HG02798 (cell line): ENCODE measurements at regions not wholly inside any gene's neighbourhood (a gene's known extent, or its start where the extent isn't known, plus 50 kb on each side); places are given as distances from the start of the nearest gene placed in this dataset.
"Not testable (repeated sequence)": the region's sequence is repeated elsewhere in the genome, so short reads cannot be mapped to it uniquely, and the experiment has no call there.

ENCODE experiments used
- ATAC-seq: cut with Tn5 transposase; IDR thresholded peaks from one replicate; pipeline ENCODE4 v1.9.1; 2021; ENCODE audit warnings: mild to moderate bottlenecking; ENCODE audit not compliant: unreplicated experiment, poor library complexity

DNA sequence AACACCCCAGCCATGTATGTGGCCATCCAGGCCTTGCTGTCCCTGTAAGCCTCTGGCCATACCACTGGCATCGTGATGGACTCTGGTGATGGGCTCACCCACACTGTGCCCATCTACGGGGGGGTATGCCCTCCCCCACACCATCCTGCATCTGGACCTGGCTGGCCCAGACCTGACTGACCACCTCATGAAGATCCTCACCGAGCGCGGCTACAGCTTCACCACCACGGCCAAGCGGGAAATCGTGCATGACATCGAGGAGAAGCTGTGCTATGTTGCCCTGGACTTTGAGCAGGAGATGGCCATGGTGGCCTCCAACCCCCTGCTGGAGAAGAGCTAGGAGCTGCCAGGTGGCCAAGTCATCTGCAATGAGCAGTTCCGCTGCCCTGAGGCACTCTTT is 80.4 kb upstream of the ZCCHC2 start:
- no peak for ATAC-seq

DNA sequence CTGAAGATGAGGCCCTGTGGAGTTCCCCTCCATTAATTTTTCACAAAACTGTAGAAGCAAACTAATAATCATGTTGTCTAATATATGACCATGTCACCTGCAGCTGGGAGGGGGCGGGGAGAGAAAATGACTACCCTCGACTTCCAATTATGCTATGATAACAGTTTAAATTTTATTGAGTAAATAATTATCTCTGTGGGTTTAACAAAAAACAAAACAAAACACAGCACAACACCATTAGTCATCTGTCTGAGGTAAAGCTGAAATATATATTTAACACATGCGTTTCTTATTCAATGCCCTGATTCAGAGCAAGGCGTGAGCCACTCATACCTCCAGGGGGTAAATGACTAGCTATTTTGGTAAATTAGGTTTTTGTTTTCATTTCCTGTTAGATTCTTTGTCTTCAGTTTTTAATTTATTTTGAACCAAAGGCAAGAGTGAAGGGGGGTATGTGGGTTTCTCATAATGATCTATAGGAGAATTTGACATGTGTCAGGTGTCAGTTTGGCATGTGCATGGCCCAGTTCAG is 77.4 kb upstream of the ZCCHC2 start:
- ATAC-seq = peak; percentile 61

DNA sequence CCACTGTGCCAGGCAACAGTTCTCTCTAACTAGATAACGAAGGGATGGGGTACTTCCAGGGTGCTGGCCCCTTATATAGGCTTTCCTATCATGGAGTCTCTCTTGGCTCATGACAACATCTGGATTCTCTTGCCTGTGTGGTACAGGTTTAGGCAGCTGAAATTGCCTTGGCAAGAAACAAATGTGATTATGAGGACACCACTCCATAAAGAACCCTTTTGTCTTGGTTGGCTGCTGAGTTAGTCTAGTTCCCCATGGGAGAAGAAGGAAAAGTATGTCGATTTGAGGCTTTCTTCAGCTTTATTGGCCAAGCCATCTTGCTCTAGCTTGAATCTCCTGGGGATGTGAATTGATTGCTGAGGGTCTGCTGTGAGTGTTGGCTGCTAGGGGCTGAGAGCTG is 76.3 kb upstream of the ZCCHC2 start:
- ATAC-seq = no peak

DNA sequence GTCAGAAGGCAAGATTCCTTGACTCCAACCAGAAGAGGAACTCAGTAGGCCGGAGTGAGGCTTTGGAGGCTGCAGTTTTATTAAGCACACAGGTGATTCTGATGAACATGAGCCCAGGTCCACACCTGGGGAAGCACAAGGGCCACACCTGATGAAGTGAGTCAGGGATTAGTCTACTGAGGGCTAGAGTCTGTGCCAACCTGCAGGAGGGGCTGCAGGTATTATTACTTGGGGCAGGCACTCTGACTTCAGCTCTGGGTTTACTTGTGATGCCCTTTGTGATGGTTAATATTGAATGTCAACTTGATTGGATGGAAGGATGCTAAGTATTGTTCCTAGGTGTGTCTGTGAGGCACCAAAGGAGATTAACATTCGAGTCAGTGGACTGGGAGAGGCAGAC is 75.2 kb upstream of the ZCCHC2 start:
- no peak for ATAC-seq

DNA sequence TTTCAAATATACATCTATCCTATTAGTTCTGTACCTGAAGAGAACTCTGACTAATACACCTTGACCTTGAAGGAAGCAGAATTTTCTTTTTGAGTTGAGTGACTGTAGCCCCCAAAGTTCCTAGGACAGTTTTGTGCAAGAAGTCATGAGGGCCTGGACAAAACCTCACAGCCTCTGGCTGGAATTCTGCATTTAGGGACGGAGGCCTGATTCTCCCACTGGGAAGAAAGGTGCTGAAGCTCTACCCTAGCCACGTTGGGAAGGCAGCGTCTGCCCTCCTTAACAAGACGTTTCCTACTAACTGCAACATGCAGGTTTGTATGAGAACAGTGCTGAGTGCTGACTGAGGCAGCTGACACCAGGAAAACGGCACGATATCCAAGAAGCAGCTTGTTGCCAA is 74.4 kb upstream of the ZCCHC2 start:
- ATAC-seq = no peak

DNA sequence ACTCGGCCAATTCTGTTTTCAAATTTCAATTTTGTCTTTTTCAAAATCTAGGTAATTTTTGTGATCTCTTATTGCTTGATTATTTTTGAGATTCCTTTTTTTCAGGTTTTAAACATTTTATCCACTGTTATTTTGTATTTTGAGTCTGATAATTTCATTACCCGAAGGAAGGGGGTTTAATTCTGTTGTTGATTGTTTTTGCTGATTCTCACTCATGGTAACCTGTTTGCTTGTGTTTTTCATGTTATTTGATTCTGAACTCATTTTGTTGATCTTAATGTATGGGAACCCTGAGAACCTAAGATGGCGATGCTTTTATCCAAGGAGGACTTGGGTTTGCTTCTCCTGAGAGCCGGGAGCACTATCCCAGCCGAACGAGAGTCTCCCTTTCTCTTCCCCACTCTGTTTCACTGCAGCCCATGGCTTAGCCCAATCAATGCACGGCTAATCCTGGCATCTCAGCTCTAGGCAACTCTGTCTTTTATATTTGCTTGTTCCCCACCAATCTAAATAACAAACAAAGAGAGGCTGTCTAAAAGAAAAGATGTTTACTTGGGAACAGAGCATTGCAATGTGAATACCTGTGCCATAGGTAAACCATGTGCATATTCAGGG is 73.2 kb upstream of the ZCCHC2 start:
- ATAC-seq = no peak

DNA sequence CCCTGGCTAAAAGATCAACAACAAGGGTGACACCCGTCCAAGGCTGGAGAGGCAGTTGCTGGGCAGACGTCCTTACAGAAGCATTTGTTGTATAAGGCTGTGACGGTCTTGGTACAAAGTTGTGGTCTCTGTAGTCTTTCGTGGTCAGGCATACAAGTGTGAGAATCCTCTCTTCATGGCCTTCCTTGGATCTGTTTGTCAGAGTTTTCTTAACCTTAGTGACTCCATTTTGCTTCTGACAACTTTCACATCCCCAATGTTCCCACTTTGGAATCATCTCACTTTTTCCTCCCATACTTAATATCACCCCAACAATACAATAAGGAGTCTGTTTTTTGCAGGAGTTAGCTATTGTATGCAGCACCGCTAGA is 72.7 kb upstream of the ZCCHC2 start:
- ATAC-seq = no peak

DNA sequence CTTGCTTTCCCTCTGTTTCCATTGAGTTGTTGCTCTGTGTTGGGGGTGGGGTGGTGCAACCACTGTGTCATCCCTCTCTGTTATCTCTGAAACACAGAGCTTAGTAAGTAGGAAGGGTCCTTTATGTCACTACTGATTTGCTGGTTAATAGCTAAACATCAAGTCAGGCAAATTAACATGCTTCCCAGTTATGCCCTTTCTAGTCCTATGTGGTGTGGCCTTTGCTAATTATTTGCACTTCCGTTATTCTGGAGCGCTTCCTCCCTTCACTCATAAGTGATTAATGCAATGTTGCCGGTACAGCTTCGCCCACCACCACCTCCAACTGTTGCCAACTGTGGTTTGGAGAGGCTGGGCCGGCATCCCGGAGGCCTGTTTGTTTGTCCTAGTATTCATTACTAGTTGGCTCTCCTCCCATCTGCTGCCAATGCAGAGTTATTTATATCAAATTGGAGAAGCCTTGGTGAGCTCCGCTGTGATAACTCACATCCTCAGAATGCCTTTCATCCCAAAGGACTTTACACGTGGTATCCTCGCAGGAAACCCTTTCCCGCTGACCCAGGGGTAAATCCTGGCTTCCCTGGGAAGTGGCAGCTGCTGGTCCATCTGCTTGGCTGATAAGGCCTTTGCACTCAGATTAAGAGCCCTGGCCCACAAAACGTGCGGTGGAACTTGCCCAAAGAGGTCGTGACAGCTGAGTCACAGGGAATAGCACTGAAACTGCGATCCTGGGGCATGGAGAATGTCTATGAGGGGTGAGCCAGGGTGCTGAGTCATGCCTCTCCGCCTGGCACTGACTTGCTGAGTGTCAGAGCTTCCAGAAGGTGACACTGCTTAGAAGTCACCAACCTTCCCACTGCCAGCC is 72.0 kb upstream of the ZCCHC2 start:
- ATAC-seq = no peak

DNA sequence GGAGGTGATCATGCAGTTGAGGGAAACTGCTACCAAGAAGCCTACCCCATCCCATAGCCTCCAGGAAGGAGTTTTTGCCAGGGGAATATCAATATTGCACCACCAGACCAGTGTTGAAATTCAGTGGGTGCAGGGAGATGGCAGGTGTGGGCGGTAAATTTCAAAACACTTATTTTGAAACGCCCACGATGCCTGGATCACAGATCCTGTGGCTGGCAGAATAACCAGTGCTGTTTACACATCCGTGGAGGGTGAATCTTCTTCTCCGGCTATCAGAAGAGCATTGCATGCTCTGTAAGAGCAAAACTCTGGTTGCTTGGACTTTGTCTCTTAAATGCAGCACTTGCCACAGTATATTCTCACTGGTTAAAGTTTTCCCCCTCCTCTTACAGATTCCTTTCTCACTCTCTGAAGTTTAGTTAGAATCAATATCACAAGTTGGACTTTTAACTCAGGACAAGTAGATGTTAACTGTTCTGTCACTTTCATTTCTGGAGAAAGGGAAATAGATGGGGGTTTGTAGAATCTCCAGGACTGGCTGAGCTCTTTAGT is 70.5 kb upstream of the ZCCHC2 start:
- no peak for ATAC-seq

DNA sequence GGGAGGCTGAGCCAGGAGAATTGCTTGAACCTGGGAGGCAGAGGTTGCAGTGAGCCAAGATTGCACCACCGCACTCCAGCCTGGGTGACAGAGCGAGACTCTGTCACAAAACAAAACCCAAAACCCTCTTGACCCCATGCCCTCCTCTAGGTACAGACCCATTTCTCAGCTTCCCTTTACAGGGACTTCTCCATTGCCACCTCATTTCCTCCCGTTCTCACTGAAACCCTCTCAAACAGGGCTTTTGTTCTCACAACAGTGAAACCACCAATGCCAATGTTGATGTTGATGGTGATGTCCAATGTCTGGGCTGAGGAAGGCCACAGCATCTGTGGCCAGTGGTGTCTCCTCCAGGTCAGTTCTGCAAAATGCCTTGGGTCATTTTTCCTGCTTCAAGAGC is 69.0 kb upstream of the ZCCHC2 start:
- ATAC-seq = no peak

DNA sequence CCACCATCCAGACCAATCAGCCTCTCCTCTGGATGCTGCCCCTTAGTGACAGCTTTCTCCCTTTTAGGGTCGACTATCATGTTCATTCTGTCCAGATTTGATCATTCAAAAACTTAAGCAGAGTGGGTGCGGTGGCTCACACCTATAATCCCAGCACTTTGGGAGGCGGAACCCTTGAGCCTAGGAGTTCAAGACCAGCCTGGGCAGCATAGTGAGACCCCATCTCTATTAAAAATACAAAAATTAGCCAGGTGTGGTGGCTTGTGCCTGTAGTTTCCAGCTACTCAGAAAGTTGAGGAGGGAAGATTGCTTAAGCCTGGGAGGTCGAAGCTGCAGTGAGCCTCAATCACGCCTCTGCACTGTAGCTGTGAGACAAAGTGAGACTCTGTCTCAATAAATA is 68.3 kb upstream of the ZCCHC2 start:
- no peak for ATAC-seq

DNA sequence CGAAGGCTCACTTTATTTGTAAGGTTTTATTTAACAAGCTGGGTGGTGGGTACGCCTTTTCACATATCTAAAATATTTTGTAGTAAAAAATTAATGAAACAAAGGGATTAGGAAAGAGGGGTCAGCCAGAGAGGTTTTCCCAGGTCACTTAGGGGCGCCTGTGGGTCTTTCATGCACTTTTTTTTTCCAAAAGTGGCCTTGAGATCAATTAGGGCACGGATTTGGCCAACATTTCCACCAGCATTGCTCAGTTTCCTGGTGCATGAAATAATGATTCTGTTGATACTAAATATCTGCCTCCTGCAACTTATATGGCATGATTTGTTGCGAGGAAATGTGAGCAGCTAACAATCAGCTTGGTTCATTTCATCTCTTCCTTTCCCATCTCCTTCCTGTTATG is 67.6 kb upstream of the ZCCHC2 start:
- ATAC-seq = no peak

DNA sequence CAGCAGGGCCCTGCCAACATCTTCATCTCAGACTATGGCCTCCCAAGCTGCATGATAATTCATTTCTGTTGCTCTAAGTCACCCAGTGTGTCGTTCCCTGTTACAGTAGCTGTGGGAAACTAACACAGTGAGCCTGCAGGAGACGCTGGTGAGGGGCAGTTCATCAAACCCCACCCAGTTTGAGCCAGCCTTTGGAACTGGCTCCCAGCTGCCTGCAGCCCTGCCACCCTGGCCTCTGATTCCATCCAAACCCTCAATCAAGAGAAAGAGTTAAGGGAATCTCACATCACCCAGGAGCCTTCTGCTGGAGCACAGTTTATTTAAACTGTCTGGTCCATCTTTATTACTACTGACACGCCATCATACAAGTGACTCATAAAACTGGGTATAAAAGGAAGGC is 64.9 kb upstream of the ZCCHC2 start:
- no peak for ATAC-seq

DNA sequence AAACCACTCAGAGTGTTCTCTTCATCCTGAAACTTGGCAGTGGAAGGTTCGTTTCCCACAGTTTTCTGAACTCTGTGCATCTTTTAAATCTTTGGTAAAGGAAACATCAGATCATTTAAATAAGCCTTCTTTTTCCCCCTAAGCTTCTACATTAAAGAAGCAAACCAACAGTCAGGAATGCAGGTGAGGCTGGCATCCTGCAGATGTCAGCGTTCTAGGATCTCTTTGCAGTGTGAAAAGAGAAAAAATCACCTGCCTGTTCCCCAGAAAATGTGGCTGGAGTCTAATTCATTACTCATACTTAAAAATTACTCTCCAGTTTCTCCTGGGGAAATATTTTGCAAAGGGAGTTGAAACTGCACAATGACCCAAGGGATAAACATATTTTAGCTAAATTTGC is 64.5 kb upstream of the ZCCHC2 start:
- ATAC-seq = no peak

DNA sequence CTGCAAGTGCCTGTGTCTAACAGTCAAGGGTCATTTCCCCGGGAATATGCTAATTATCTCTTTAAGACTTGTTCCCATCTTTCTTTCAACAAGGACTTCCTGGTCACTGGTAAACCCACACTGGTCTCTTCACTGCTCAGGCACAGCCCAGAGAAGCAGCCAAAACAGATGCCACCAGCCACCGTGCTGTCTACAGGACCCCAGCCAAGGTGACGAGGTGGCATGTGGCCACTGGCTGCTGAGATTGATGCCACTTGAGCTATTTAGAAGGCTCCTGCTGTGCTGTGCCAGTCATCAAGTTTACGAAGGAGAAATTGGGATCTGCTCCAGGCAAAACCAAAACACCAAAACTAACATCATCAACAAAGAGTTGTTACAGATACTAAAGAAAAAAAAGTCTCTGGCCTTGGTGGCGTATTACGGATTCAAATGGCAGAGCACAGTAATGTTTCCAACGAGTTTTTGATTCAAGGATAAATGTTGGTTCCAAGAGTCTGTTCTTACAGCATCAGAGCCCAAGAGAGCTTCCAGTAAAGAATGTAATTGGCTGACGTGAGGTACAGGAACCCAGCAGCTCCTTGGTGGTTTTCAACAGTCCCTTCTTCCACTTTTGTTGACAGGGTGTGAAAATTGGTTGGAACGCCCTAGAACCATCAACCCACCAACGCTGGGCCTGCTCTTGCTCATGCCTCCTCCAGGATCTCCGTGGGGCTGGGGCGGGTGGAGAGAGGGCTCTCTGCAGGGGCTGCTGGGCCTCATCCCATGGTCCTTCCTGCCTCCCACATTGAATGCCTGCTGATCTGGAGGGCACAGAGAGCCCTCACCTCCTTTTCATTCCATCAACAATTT is 63.7 kb upstream of the ZCCHC2 start:
- no peak for ATAC-seq

DNA sequence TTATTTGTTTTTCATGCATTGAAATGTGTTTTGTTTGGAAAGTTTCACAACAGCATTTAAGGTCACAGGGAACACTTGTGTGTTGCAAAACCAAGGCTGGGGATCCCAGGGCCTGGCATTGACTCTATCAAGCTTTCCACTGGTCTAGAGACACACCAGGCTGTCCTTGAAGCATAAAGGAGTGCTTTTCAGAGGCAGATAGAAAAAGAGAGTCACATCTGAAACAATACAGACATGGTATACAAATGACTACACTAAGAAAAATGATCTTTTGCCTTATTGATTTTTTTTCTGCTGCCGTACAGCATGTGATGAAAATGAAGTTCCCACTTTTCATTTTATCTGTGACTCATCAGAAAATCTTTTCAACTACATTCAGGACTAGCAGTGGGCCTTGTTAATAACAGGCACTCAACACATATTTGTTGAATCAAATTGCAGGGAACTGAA is 61.9 kb upstream of the ZCCHC2 start:
- no peak for ATAC-seq

DNA sequence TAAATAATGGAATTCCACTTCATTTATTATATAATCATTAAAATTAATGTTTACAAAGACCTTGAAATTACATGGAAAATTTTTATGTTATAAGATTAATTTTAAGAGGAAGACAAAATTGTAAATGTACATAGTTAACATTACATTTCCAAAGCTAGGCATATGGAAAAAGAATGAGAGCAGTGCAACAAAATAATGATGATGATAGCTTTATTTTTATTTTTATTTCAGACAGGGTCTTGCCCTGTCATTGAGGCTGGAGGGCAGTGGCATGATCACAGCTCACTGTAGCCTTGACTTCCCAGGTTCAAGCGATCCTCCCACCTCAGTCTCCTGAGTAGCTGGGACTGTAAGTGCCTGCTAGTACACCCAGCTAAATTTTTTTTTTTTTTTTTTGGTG is 61.2 kb upstream of the ZCCHC2 start:
- no peak for ATAC-seq

DNA sequence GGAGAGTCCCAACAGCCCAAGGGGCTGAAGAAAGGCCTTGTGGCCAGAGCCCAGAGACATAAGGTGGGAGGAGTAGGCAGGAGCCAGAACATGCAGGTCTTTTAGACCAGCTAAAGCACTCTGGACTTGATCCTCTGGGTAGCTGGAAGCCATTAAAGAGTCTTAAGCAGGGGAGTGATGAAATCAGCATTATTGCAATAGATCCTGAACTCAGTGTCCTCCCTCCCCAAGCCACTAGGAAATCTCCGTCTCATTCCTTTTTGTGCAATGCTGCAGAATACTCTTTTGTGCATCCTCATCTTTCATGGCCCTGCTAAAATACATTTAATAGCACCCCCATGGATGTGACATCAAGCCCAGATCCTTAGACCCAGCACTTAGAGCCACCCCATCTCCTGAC is 58.6 kb upstream of the ZCCHC2 start:
- ATAC-seq = no peak

DNA sequence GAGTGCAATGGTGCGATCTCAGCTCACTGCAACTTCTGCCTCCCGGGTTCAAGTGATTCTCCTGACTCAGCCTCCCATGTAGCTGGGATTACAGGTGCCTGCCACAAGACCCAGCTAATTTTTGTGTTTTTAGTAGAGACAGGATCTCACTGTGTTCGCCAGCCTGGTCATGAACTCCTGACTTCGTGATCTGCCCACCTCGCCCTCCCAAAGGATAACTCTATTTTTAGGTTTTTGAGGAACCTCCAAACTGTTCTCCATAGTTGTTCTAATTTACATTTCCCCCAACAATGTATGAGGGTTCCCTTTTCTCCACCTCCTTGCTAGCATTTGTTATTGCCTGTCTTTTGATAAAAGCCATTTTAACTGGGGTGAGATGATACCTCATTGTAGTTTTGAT is 53.7 kb upstream of the ZCCHC2 start:
- ATAC-seq = not testable (repeated sequence)
